Left lobe of liver (tissue), 2 donors: ENCODE measurements at regions not wholly inside any gene's neighbourhood (a gene's known extent, or its start where the extent isn't known, plus 50 kb on each side); places are given as distances from the start of the nearest gene placed in this dataset.
A peak's percentile ranks its signal among the peaks of the same experiment; 100 is the strongest.
"Not testable (repeated sequence)": the region's sequence is repeated elsewhere in the genome, so short reads cannot be mapped to it uniquely, and the experiment has no call there.

Source experiments
- ATAC-seq: fragments of 200-7000 bp; cut with Tn5 transposase; one replicate; pipeline ENCODE4 v1.9.1; 2020; ENCODE audit warnings: mild to moderate bottlenecking, moderate library complexity
- DNase-seq: peaks from one replicate; pipeline ENCODE4 v3.0.0-alpha.2; 2020; ENCODE audit warnings: low spot score
- donor health status: DM: no; HTN: no; CAD: no; lungs with moderate emphysema.
- donor health status: DM: no; HTN: yes; CAD: no.

GRCh38 chr7:80019809-80020207 is 114.8 kb upstream of the GNAI1 start:
- ATAC-seq, DNase-seq: not testable (repeated sequence)

DNA sequence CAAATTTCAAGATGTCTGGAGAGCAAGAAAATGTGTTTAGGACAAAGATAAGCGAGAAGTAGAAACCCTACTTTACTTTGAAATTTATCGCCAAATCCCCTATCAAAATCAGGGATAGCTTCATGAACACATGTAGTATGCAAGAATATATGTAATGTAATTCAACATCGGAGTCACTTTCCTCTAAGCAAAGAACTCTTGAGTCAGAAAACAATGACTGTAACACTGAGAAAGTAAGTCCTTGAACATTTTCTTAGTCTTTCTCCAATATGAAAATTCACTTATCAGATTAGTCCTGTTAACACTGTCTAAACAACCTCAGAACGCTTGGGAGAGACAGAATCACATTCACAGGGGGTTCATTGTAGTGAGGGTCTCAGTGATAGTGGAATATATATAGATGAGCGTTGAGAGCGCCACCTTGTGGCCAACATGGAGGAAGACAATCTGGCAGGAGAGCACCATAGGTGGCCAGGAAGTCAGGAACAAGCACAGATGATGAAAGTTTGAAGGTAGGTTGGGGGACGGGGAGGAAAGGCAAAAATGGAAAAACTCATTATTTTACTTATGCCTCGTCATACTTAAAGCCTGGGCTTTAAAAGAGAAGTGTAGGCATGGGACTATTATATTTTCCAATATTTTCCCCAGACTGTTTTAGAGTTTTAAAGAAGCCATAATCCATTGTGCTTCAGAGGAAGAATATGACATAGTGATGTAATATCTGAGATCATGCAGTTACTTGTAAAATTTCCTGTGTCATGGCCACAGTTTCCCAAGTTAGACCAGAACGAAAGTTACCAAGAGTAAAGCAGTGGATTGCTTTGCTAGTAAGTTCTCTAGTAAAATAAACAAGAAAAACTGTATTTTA is 115.5 kb upstream of the GNAI1 start:
- ATAC-seq, result peak; percentile 93
- DNase-seq, result no peak

GRCh38 chr7:80017101-80017698 is 117.4 kb upstream of the GNAI1 start:
- no peak for DNase-seq
- no peak for ATAC-seq

GRCh38 chr7:80014511-80014910 is 120.1 kb upstream of the GNAI1 start:
- ATAC-seq, result peak; percentile 53
- DNase-seq, result no peak

DNA sequence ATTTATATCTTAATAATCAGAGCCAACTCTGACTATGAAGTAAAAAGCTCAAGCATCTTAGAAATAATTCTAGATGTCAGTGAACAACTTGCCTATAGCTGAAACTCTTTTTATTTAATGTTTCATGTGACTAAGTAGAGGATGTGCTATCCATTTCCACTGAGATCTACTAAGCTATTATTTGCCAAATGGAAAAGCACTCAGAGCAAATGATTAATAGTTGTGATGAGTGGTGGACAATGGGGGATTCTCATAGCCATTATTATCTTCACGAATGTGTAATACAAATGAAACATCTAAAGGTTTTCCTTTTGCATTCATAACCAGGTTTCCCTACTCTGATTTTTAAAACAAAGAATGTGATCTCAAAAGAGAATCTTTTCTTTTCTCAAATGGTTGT is 126.6 kb upstream of the GNAI1 start:
- DNase-seq (no peak), ATAC-seq (no peak)

GRCh38 chr7:80002865-80003264 is 131.8 kb upstream of the GNAI1 start:
- no peak for ATAC-seq
- no peak for DNase-seq

- no peak for ATAC-seq
- no peak for DNase-seq
These were observed 136.3 kb upstream of the GNAI1 start for GRCh38 chr7:79998363-79998762.

DNA sequence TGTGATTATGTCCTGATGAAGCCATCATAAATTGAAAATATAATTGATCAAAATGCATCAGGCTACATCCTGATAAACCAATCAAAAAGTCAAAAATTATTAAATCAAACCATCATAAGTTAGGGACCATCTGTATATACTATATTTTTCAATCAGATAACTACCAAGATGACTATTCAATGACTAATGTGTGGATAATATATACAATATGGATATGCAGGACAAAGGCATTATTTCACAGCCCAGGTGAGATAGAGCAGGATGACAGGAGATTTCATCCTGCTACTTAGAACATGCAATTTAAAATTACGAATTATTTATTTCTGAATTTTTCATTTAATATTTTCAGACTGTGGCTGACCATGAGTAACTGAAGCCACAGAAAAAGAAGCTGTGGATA is 137.3 kb upstream of the GNAI1 start:
- ATAC-seq (no peak), DNase-seq (no peak)

GRCh38 chr7:79995741-79996140 is 138.9 kb upstream of the GNAI1 start:
- DNase-seq, ATAC-seq: not testable (repeated sequence)

DNA sequence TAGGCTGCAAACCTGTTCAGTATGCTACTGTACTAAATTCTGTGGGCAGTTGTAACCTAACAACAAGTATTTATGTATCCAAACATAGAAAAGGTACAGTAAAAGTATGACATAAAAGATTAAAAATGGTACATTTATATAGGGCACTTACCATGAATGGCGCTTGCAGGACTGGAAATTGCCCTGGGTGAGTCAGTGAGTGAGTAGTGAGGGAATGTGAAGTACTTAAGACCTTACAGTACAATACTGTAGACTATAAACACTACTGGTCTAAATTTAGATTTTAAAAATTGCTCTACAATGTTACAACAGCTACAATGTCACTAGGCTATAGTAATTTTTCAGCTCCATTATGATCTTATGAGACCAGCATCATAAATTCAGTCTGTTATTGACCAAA is 146.0 kb upstream of the GNAI1 start:
- no peak for ATAC-seq

GRCh38 chr7:79984210-79984609 is 150.4 kb upstream of the GNAI1 start:
- no peak for ATAC-seq
- DNase-seq, result no peak

More for the DNA sequence above, 146.0 kb upstream of the GNAI1 start:
- no peak for DNase-seq

DNA sequence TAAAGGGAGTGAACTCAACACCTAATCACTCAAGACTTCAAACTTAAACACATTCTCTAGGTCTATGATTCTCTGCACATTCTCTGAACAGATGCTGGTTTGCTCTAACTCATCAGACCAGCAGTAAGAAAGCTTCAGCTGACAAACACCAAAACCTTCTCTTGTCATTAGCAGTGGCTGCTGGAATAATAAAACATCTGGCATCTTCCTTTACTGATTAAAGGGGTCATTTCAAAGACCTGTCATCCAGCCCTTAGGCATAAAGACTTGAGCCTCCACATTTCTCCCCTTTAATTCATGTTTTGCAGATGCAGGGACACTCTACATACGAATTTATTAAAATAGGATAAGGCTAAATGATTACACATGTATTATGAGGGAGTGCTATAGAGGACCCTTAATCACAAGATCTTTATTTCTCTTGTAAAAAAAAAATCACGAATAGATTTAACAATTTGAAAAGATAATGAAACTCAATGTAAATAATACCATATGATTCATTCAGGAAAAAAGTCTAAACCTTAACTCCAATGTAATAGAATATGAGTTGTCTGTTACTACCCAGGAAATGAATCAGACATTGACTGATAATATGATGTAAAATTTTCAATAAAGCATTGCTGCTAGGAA is 152.4 kb upstream of the GNAI1 start:
- no peak for ATAC-seq
- DNase-seq, result no peak

- no peak for ATAC-seq
- no peak for DNase-seq
These were observed 154.3 kb upstream of the GNAI1 start for GRCh38 chr7:79980376-79980775.

- DNase-seq (no peak), ATAC-seq (no peak)
These were observed 155.2 kb upstream of the GNAI1 start for GRCh38 chr7:79979437-79979836.

- no peak for ATAC-seq
- DNase-seq, result no peak
These were observed 157.2 kb upstream of the GNAI1 start for GRCh38 chr7:79977481-79977880.

- ATAC-seq, DNase-seq: not testable (repeated sequence)
These were observed 158.0 kb upstream of the GNAI1 start for GRCh38 chr7:79976711-79977020.

DNA sequence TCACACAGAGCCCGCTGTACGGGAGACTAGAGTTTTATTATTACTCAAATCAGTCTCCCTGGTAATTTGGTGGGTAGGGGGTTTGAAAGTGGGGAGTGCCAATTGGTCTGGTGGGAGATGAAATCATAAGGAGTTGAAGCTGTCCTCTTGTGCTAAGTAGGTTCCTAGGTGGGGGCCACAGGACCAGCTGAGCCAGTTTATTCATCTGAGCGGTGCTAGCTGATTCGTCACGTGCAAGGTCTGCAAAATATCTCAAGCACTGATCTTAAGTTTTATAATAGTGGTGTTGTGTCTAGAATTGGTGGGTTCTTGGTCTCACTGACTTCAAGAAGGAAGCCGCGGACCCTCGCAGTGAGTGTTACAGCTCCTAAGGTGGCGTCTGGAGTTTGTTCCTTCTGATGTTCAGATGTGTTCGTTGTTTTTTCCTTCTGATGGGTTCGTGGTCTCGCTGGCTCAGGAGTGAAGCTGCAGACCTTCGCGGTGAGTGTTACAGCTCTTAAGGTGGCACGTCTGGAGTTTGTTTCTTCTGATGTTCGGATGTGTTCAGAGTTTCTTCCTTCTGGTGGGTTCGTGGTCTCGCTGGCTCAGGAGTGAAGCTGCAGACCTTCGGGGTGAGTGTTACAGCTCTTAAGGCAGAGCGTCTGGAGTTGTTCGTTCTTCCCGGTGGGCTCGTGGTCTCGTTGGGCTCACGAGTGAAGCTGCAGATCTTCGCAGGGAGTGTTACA is 158.5 kb upstream of the GNAI1 start:
- DNase-seq, ATAC-seq: not testable (repeated sequence)

GRCh38 chr7:79973455-79973854 is 161.2 kb upstream of the GNAI1 start:
- DNase-seq, result no peak
- no peak for ATAC-seq

DNA sequence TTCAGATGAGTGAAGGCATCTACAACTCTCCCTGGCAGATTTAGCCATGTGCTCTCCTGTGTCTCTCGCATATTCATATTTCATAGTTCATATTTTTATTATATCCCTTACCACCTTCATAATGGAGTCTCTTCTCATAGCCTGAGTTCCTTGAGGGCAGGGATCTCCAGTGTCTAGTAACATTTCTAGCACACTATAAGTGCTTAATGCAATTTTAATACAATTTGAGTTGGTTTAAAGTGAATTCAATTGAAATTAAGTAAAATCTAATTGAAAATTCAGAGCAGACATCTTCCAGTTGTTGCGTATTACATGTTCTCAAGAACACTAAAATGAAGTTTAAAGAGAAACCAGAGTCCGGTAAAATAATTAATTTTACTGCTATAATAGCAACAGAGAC is 163.6 kb upstream of the GNAI1 start:
- no peak for DNase-seq
- ATAC-seq, result no peak

DNA sequence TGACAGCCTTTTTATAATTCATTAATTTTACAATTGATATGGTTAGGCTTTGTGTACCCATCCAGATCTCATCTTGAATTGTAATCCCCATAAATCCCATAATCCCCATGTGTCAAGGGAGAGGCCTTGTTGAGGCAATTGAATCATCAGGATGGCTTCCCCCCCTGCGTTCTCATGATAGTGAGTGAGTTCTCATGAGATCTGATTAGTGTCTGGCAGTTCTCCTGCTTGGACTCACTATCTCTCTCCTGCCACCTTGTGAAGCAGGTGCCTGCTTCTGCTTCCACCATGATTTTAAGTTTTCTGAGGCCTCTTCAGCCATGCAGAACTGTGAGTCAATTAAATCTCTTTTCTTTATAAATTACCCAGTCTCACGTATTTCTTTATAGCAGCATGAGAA is 165.7 kb upstream of the GNAI1 start:
- DNase-seq, result no peak
- no peak for ATAC-seq

DNA sequence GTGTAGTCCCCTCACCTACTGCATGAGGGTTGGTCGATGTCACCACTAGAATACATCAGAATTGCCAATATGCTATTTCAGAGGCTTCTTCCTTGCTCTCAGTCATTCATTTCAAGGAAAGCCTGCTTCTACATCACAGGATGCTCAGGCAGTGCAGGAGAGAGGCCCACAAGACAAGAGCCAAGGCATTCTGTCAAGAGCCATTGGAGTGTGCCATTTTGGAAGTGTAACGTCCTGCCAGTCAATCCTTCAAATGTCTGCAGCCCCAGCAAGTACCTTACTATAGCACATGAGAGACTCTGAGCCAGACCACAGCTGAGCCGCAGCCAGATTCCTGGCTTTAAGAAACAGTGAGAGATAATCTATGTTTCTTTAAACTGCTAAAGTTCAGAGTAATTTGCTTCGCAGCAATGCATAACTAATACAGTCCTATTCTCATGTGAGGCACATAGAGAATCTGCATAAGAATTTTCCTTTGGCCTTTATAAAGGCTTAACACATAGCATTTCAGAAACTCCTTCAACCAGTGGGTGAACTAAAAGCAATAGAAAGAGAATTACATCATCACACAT is 166.5 kb upstream of the GNAI1 start:
- no peak for DNase-seq
- no peak for ATAC-seq
